ENCODE measurements at regions not wholly inside any gene's neighbourhood (a gene's known extent, or its start where the extent isn't known, plus 50 kb on each side); places are given as distances from the start of the nearest gene placed in this dataset.

GRCh38 chr10:52474265-52474664, 160.2 kb downstream of the DKK1 start:
- Histone ChIP-seq H3K27me3 (ENCODE audit: low read depth) (no peaks in the 10 kb centered on the region), H3K4me1 (peaks cover 8% of the 10 kb centered on the region; the same call in 1 of the 2 replicates)
- in situ Hi-C loops (cut with MboI; ENCODE audit: low sequenced_read_pairs): no loop called here

GRCh38 chr10:52477305-52477704, 163.2 kb downstream of the DKK1 start:
- in situ Hi-C loops (cut with MboI; ENCODE audit: low sequenced_read_pairs): no loop called here

More at GRCh38 chr10:52474265-52474664, 160.2 kb downstream of the DKK1 start:
- no peaks in the 10 kb centered on the region for H3K9me3 ChIP-seq
- no peak overlapping the region for H3K4me3 ChIP-seq
- no peak for DNase-seq (ENCODE audit: low spot score in 2 of 2)
- no peaks in the 10 kb centered on the region for H3K36me3 ChIP-seq (replicated peaks)

GRCh38 chr10:52479567-52479966, 165.5 kb downstream of the DKK1 start:
- in situ Hi-C loops (cut with MboI; ENCODE audit: low sequenced_read_pairs): no loop called here
- no peak overlapping the region for H3K4me3 ChIP-seq
- H3K36me3 ChIP-seq (replicated peaks): no peaks in the 10 kb centered on the region
- no peaks in the 10 kb centered on the region for H3K27me3 ChIP-seq (ENCODE audit: low read depth)
- no peak for DNase-seq (ENCODE audit: low spot score in 2 of 2)
- H3K4me1 ChIP-seq: no peaks in the 10 kb centered on the region
- no peaks in the 10 kb centered on the region for H3K9me3 ChIP-seq

More at GRCh38 chr10:52477305-52477704, 163.2 kb downstream of the DKK1 start:
- Histone ChIP-seq H3K27me3 (ENCODE audit: low read depth) (no peaks in the 10 kb centered on the region), H3K36me3 (replicated peaks) (no peaks in the 10 kb centered on the region), H3K9me3 (no peaks in the 10 kb centered on the region), H3K4me1 (no peaks in the 10 kb centered on the region), H3K4me3 (no peak overlapping the region)
- no peak for DNase-seq (ENCODE audit: low spot score in 2 of 2)

GRCh38 chr10:52481986-52482555, 168.0 kb downstream of the DKK1 start:
- DNase-seq (ENCODE audit: low spot score in 2 of 2): no peak
- Histone ChIP-seq H3K4me1 (no peaks in the 10 kb centered on the region), H3K27me3 (ENCODE audit: low read depth) (no peaks in the 10 kb centered on the region), H3K9me3 (no peaks in the 10 kb centered on the region), H3K36me3 (replicated peaks) (no peaks in the 10 kb centered on the region), H3K4me3 (no peak overlapping the region)
- in situ Hi-C loops (cut with MboI; ENCODE audit: low sequenced_read_pairs): no loop called here

GRCh38 chr10:52483587-52483986, 169.5 kb downstream of the DKK1 start:
- Histone ChIP-seq H3K4me1 (no peaks in the 10 kb centered on the region), H3K4me3 (no peak overlapping the region), H3K36me3 (replicated peaks) (no peaks in the 10 kb centered on the region), H3K27me3 (ENCODE audit: low read depth) (no peaks in the 10 kb centered on the region), H3K9me3 (no peaks in the 10 kb centered on the region)
- no peak for DNase-seq (ENCODE audit: low spot score in 2 of 2)
- in situ Hi-C loops (cut with MboI; ENCODE audit: low sequenced_read_pairs): no loop called here

- H3K9me3 ChIP-seq: no peaks in the 10 kb centered on the region
- in situ Hi-C loops (cut with MboI; ENCODE audit: low sequenced_read_pairs): loop anchor here (5.0 kb wide), 1 partner anchor 167 kb away; no protein-coding TSS in a partner anchor
- H3K36me3 ChIP-seq (replicated peaks): no peaks in the 10 kb centered on the region
- H3K4me3 ChIP-seq: no peak overlapping the region
- H3K27me3 ChIP-seq (ENCODE audit: low read depth): no peaks in the 10 kb centered on the region
- no peaks in the 10 kb centered on the region for H3K4me1 ChIP-seq
- no peak for DNase-seq (ENCODE audit: low spot score in 2 of 2)
Observed at GRCh38 chr10:52484206-52485065, 170.4 kb downstream of the DKK1 start.

- H3K4me3 ChIP-seq: no peak overlapping the region
- in situ Hi-C loops (cut with MboI; ENCODE audit: low sequenced_read_pairs): loop anchor here (5.0 kb wide), 1 partner anchor 168 kb away; no protein-coding TSS in a partner anchor
- H3K27me3 ChIP-seq (ENCODE audit: low read depth): no peaks in the 10 kb centered on the region
- no peaks in the 10 kb centered on the region for H3K9me3 ChIP-seq
- no peaks in the 10 kb centered on the region for H3K4me1 ChIP-seq
- no peaks in the 10 kb centered on the region for H3K36me3 ChIP-seq (replicated peaks)
- DNase-seq (ENCODE audit: low spot score in 2 of 2): no peak
Observed at GRCh38 chr10:52485462-52485861, 171.4 kb downstream of the DKK1 start.

GRCh38 chr10:52486840-52487611, 172.9 kb downstream of the DKK1 start:
- Histone ChIP-seq H3K36me3 (replicated peaks) (no peaks in the 10 kb centered on the region), H3K27me3 (ENCODE audit: low read depth) (no peaks in the 10 kb centered on the region), H3K4me1 (no peaks in the 10 kb centered on the region), H3K9me3 (no peaks in the 10 kb centered on the region), H3K4me3 (no peak overlapping the region)
- no peak for DNase-seq (ENCODE audit: low spot score in 2 of 2)
- in situ Hi-C loops (cut with MboI; ENCODE audit: low sequenced_read_pairs): loop anchor here (5.0 kb wide), 1 partner anchor 170 kb away; no protein-coding TSS in a partner anchor

- in situ Hi-C loops (cut with MboI; ENCODE audit: low sequenced_read_pairs): loop anchor here (5.0 kb wide), 1 partner anchor 172 kb away; no protein-coding TSS in a partner anchor
- Histone ChIP-seq H3K36me3 (replicated peaks) (no peaks in the 10 kb centered on the region), H3K9me3 (no peaks in the 10 kb centered on the region), H3K4me3 (no peak overlapping the region), H3K4me1 (no peaks in the 10 kb centered on the region), H3K27me3 (ENCODE audit: low read depth) (no peaks in the 10 kb centered on the region)
- peak in 1 of 2 experiments; percentile 39 for DNase-seq (ENCODE audit: low spot score in 2 of 2)
Observed at GRCh38 chr10:52488606-52489485, 174.8 kb downstream of the DKK1 start.

GRCh38 chr10:52491246-52491995, 177.3 kb downstream of the DKK1 start:
- Histone ChIP-seq H3K9me3 (no peaks in the 10 kb centered on the region), H3K4me1 (no peaks in the 10 kb centered on the region), H3K36me3 (replicated peaks) (no peaks in the 10 kb centered on the region), H3K27me3 (ENCODE audit: low read depth) (no peaks in the 10 kb centered on the region), H3K4me3 (no peak overlapping the region)
- DNase-seq (ENCODE audit: low spot score in 2 of 2): no peak
- in situ Hi-C loops (cut with MboI; ENCODE audit: low sequenced_read_pairs): no loop called here

GRCh38 chr10:52499281-52499680, 185.2 kb downstream of the DKK1 start:
- in situ Hi-C loops (cut with MboI; ENCODE audit: low sequenced_read_pairs): no loop called here
- Histone ChIP-seq H3K27me3 (ENCODE audit: low read depth) (no peaks in the 10 kb centered on the region), H3K36me3 (replicated peaks) (no peaks in the 10 kb centered on the region), H3K9me3 (no peaks in the 10 kb centered on the region), H3K4me3 (no peak overlapping the region), H3K4me1 (no peaks in the 10 kb centered on the region)
- no peak for DNase-seq (ENCODE audit: low spot score in 2 of 2)

GRCh38 chr10:52500476-52500875, 186.4 kb downstream of the DKK1 start:
- H3K9me3 ChIP-seq: no peaks in the 10 kb centered on the region
- DNase-seq (ENCODE audit: low spot score in 2 of 2): no peak
- H3K27me3 ChIP-seq (ENCODE audit: low read depth): no peaks in the 10 kb centered on the region
- H3K36me3 ChIP-seq (replicated peaks): no peaks in the 10 kb centered on the region
- in situ Hi-C loops (cut with MboI; ENCODE audit: low sequenced_read_pairs): no loop called here
- H3K4me1 ChIP-seq: no peaks in the 10 kb centered on the region
- H3K4me3 ChIP-seq: no peak overlapping the region
